H1 (cell line): ENCODE measurements at regions not wholly inside any gene's neighbourhood (a gene's known extent, or its start where the extent isn't known, plus 50 kb on each side); places are given as distances from the start of the nearest gene placed in this dataset.

Experiments
- CTCF ChIA-PET: fragments of 300-600 bp; sonication (Branson Sonifier 250); formaldehyde crosslinking; loops from one replicate; lab custom pipeline; 2021; ENCODE audit not compliant: partially characterized antibody; lab: Charles Lee
- POLR2A ChIA-PET: fragments of 300-600 bp; sonication (Branson Sonifier 250); formaldehyde crosslinking; loops from one replicate; lab custom pipeline; 2021; ENCODE audit warnings: inconsistent platforms; ENCODE audit not compliant: partially characterized antibody; lab: Charles Lee
- DNase-seq, 2 experiments: peaks; one replicate each; pipeline versions ENCODE4 v3.0.0 to v3.0.0-alpha.2; 2010 to 2022; ENCODE audit warnings: low spot score in 2 of 2, low read depth in 1 of 2, mixed read lengths in 1 of 2
- FAIRE-seq: peaks from 2 replicates; lab custom pipeline; 2011; peaks lifted over from hg19 to GRCh38; lab: Jason Lieb, UNC
- H2AFZ ChIP-seq: 2 replicates; pipeline ENCODE4 v1.8.1; 2012; ENCODE audit warnings: low read length, inconsistent platforms
- H2AK5ac ChIP-seq: 2 replicates; pipeline ENCODE4 v1.6.1; 2013; ENCODE audit warnings: low read depth, low read length
- H2BK120ac ChIP-seq: replicated peaks from 2 replicates; pipeline ENCODE3; 2013; ENCODE audit warnings: low read depth, low read length, inconsistent platforms
- H2BK12ac ChIP-seq: 2 replicates; pipeline ENCODE4 v1.6.1; 2013; ENCODE audit warnings: low read depth, low read length
- H2BK15ac ChIP-seq: 2 replicates; pipeline ENCODE4 v1.6.1; 2013; ENCODE audit warnings: low read length
- H2BK20ac ChIP-seq: 2 replicates; pipeline ENCODE4 v1.6.1; 2013; ENCODE audit warnings: low read length
- H2BK5ac ChIP-seq: 2 replicates; pipeline ENCODE4 v1.6.1; 2013; ENCODE audit warnings: low read depth, low read length
- H3K14ac ChIP-seq: 2 replicates; pipeline ENCODE4 v1.6.1; 2013; ENCODE audit warnings: inconsistent platforms; ENCODE audit not compliant: insufficient read length
- H3K18ac ChIP-seq: 2 replicates; pipeline ENCODE4 v1.6.1; 2013; ENCODE audit warnings: low read length; ENCODE audit errors: extremely low read depth
- H3K23ac ChIP-seq: 2 replicates; pipeline ENCODE4 v1.6.1; 2013; ENCODE audit warnings: inconsistent platforms; ENCODE audit not compliant: insufficient read length
- H3K23me2 ChIP-seq: 2 replicates; pipeline ENCODE4 v1.6.1; 2013; ENCODE audit warnings: low read depth, low read length
- H3K27ac ChIP-seq: 2 replicates; pipeline ENCODE4 v1.6.1; 2011; ENCODE audit warnings: low read depth, low read length, inconsistent platforms
- H3K27me3 ChIP-seq, 4 experiments: replicated peaks in 1 of 4; 1 replicate in 1 of 4; 2 replicates in 3 of 4; pipeline versions ENCODE4 v1.6.1 to v1.8.1; 2011 to 2013; ENCODE audit warnings: low read length in 3 of 4, mild to moderate bottlenecking in 3 of 4, inconsistent platforms in 2 of 4, mixed read lengths in 2 of 4, moderate library complexity in 1 of 4; ENCODE audit not compliant: control insufficient read depth in 3 of 4, insufficient read depth in 3 of 4; ENCODE audit errors: extremely low read depth in 1 of 4
- H3K36me3 ChIP-seq, 4 experiments: 2 replicates each; pipeline versions ENCODE4 v1.6.1 to v1.8.1; 2011 to 2013; ENCODE audit warnings: mild to moderate bottlenecking in 4 of 4, low read length in 3 of 4, moderate library complexity in 2 of 4, control low read depth in 1 of 4, inconsistent platforms in 1 of 4; ENCODE audit not compliant: insufficient read depth in 4 of 4, control insufficient read depth in 2 of 4
- H3K4ac ChIP-seq: replicated peaks from 2 replicates; pipeline ENCODE3; 2013; ENCODE audit warnings: low read length, low read depth, mixed read lengths, inconsistent platforms; ENCODE audit not compliant: insufficient read length
- H3K4me1 ChIP-seq, 4 experiments: replicated peaks in 1 of 4; 1 replicate in 1 of 4; 2 replicates in 3 of 4; pipeline versions ENCODE4 v1.6.1 to v1.8.1; 2011 to 2013; ENCODE audit warnings: low read length in 3 of 4, inconsistent platforms in 2 of 4, mixed read lengths in 1 of 4; ENCODE audit not compliant: insufficient read depth in 4 of 4, control insufficient read depth in 3 of 4
- H3K4me2 ChIP-seq, 2 experiments: 2 replicates each; pipeline versions ENCODE4 v1.6.1 to v1.8.1; 2011 to 2013; ENCODE audit warnings: low read depth in 2 of 2, low read length in 2 of 2, control low read depth in 1 of 2, inconsistent platforms in 1 of 2, mild to moderate bottlenecking in 1 of 2; ENCODE audit not compliant: insufficient read depth in 1 of 2
- H3K4me3 ChIP-seq, 4 experiments: fragments of 200-600, 300-600 bp in 1 of 4; sonication (generic), shearing (Covaris generic), sonication (Bioruptor Twin) in 1 of 4; 2 replicates each; pipeline versions ENCODE4 v1.5.1 to v1.8.1; 2011 to 2016; ENCODE audit warnings: low read length in 4 of 4, low read depth in 3 of 4, control low read depth in 2 of 4, inconsistent platforms in 2 of 4, mild to moderate bottlenecking in 2 of 4, mixed read lengths in 1 of 4, moderate library complexity in 1 of 4; ENCODE audit not compliant: insufficient read depth in 2 of 4; ENCODE audit errors: extremely low read depth in 1 of 4
- H3K56ac ChIP-seq: replicated peaks from 2 replicates; pipeline ENCODE3; 2013; ENCODE audit warnings: low read depth, mild to moderate bottlenecking, mixed read lengths, low read length, inconsistent platforms; ENCODE audit not compliant: insufficient read length
- H3K79me1 ChIP-seq: 2 replicates; pipeline ENCODE4 v1.6.1; 2013; ENCODE audit warnings: low read depth, low read length, control low read depth
- H3K79me2 ChIP-seq, 2 experiments: 2 replicates each; pipeline versions ENCODE4 v1.6.1 to v1.8.1; 2012 to 2013; ENCODE audit warnings: low read length in 2 of 2, mild to moderate bottlenecking in 2 of 2, inconsistent platforms in 1 of 2; ENCODE audit not compliant: insufficient read depth in 2 of 2, control insufficient read depth in 1 of 2
- H3K9ac ChIP-seq, 4 experiments: replicated peaks in 1 of 4; 1 replicate in 1 of 4; 2 replicates in 3 of 4; pipeline versions ENCODE4 v1.6.1 to v1.8.1; 2011 to 2013; ENCODE audit warnings: low read depth in 3 of 4, low read length in 3 of 4, control low read depth in 2 of 4, mild to moderate bottlenecking in 2 of 4, moderate library complexity in 2 of 4, inconsistent platforms in 1 of 4; ENCODE audit errors: extremely low read depth in 1 of 4
- H3K9me3 ChIP-seq, 2 experiments: 2 replicates each; pipeline versions ENCODE4 v1.6.1 to v1.8.1; 2012 to 2013; ENCODE audit warnings: mild to moderate bottlenecking in 2 of 2, moderate library complexity in 2 of 2, control low read depth in 1 of 2, inconsistent platforms in 1 of 2, low read depth in 1 of 2, low read length in 1 of 2, mixed read lengths in 1 of 2; ENCODE audit not compliant: insufficient read depth in 2 of 2
- H4K20me1 ChIP-seq, 2 experiments: replicated peaks in 1 of 2; 2 replicates each; pipeline versions ENCODE3 to v1.8.1; 2011 to 2013; ENCODE audit warnings: inconsistent platforms in 2 of 2, low read length in 2 of 2, mild to moderate bottlenecking in 1 of 2; ENCODE audit not compliant: insufficient read depth in 2 of 2, control insufficient read depth in 1 of 2
- H4K5ac ChIP-seq: 2 replicates; pipeline ENCODE4 v1.6.1; 2013; ENCODE audit warnings: low read length, low read depth, mixed read lengths, inconsistent platforms; ENCODE audit not compliant: insufficient read length
- H4K8ac ChIP-seq: 2 replicates; pipeline ENCODE4 v1.8.0; 2013; ENCODE audit warnings: mild to moderate bottlenecking, moderate library complexity, low read length, inconsistent platforms; ENCODE audit not compliant: insufficient read depth; ENCODE audit errors: extremely low read depth
- H4K91ac ChIP-seq: replicated peaks from 2 replicates; pipeline ENCODE3; 2013; ENCODE audit warnings: low read length, mixed read lengths, inconsistent platforms; ENCODE audit not compliant: insufficient read length
- GTF2F1 ChIP-seq: IDR thresholded peaks from 2 replicates; pipeline ENCODE4 v1.6.1; 2012; ENCODE audit warnings: low read depth, low read length, improper control_type of control experiment, borderline replicate concordance
- NRF1 ChIP-seq: IDR thresholded peaks from 2 replicates; pipeline ENCODE4 v1.6.1; 2011; ENCODE audit warnings: mild to moderate bottlenecking, low read depth, low read length, improper control_type of control experiment
- WGBS, 2 experiments: shearing (Covaris generic) in 1 of 2; methylation state at CpG; one replicate each; pipeline versions ENCODE4 v1.1.6 to v1.1.7; 2013 to 2015; ENCODE audit warnings: low lambda C conversion rate in 2 of 2, mixed read lengths in 2 of 2, inconsistent platforms in 1 of 2, low coverage in 1 of 2, missing lambda C conversion rate in 1 of 2; ENCODE audit not compliant: insufficient replicate concordance in 2 of 2, insufficient coverage in 1 of 2, insufficient read length in 1 of 2; ENCODE audit errors: extremely low coverage in 1 of 2, missing lambda C conversion rate in 1 of 2; 5-methylcytosine and 5-hydroxymethylcytosine counted together

DNA sequence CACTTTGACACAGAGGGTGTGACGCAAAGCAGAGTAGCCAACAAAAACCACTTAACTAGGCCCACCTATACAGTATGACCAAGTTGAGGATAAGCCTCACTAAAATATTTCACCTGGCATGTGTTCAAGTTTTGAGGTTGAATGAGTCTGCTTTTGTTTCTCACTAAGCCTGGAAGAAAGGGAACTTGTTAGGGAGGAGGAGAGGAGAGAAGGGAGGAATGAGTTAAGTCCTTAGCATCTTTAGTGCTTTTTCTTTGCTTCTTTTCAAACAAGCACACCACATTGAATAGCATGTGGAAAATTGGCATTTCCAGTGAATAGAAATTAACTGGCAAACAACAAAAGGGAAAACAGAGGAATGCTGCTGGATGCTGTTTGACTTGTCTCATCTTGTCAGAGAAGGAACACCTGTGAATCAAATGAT is 461.9 kb downstream of the GJA1 start:
- H4K20me1 ChIP-seq = no peaks in the 10 kb centered on the region

More for the DNA sequence above, 461.9 kb downstream of the GJA1 start:
- H2AK5ac ChIP-seq = no peak overlapping the region
- H3K9me3 ChIP-seq = no peaks in the 10 kb centered on the region
- peaks cover 0 to 2% (median 0%) of the 10 kb centered on the region in 4 experiments; a peak in 1 of 7 replicates for H3K4me1 ChIP-seq
- H4K8ac ChIP-seq = no peak overlapping the region
- H2BK120ac ChIP-seq = no peak overlapping the region
- no peaks in the 10 kb centered on the region for H3K79me2 ChIP-seq
- ChIA-PET POLR2A (no interaction called here), CTCF (interaction anchor here (1.1 to 1.2 kb wide), 2 partner anchors 22 to 24 kb away, joined by 3 read pairs; no protein-coding TSS in a partner anchor)
- H3K9ac ChIP-seq = no peak overlapping the region
- no peaks in the 10 kb centered on the region for H3K23me2 ChIP-seq
- no peaks in the 10 kb centered on the region for H3K27me3 ChIP-seq
- no peak overlapping the region for H3K27ac ChIP-seq
- H3K4ac ChIP-seq = no peak overlapping the region
- FAIRE-seq (peak; percentile 45), DNase-seq (peak in 1 of 2 experiments; percentile 5)
- peak overlapping the region in 1 of 2 experiments; percentile 37; a peak in 1 of 4 replicates for H3K4me2 ChIP-seq
- TF ChIP-seq GTF2F1 = no peak
- TF ChIP-seq NRF1 = no peak
- no peak overlapping the region for H4K91ac ChIP-seq
- no peak overlapping the region for H3K14ac ChIP-seq
- H4K5ac ChIP-seq = no peak overlapping the region
- H3K56ac ChIP-seq = no peak overlapping the region
- no peak overlapping the region for H2BK5ac ChIP-seq
- no peak overlapping the region for H2BK12ac ChIP-seq
- no peaks in the 10 kb centered on the region for H3K79me1 ChIP-seq
- H3K23ac ChIP-seq = no peak overlapping the region
- 90% methylated on average over 1 of the region's 1 CpG; no CpG with 5 or more reads in 1 of the 2 experiments for WGBS, 2 experiments
- no peak overlapping the region for H2BK15ac ChIP-seq
- no peaks in the 10 kb centered on the region for H3K36me3 ChIP-seq
- H3K4me3 ChIP-seq = no peak overlapping the region
- H2BK20ac ChIP-seq = no peak overlapping the region
- no peak overlapping the region for H3K18ac ChIP-seq
- H2AFZ ChIP-seq = no peak overlapping the region
